Neutrophil (primary cell): ENCODE measurements at regions not wholly inside any gene's neighbourhood (a gene's known extent, or its start where the extent isn't known, plus 50 kb on each side); places are given as distances from the start of the nearest gene placed in this dataset.

ENCODE experiments used
- H3K27ac ChIP-seq: fragments of 200-600 bp; sonication (generic); 2 replicates; pipeline ENCODE4 v1.5.1; 2016; ENCODE audit warnings: mild to moderate bottlenecking, moderate library complexity
- H3K27me3 ChIP-seq: fragments of 200-600 bp; sonication (generic); 2 replicates; pipeline ENCODE4 v1.6.0; 2016; ENCODE audit warnings: mild to moderate bottlenecking
- H3K36me3 ChIP-seq: fragments of 200-600 bp; sonication (generic); 2 replicates; pipeline ENCODE4 v1.5.1; 2017
- H3K4me1 ChIP-seq, 2 experiments: fragments of 200-600 bp in 1 of 2; sonication (generic) in 1 of 2; 1 replicate in 1 of 2; 2 replicates in 1 of 2; pipeline versions ENCODE4 v1.5.1 to v1.6.1; 2013 to 2016; ENCODE audit warnings: low read depth in 1 of 2, low read length in 1 of 2, mild to moderate bottlenecking in 1 of 2, moderate library complexity in 1 of 2; ENCODE audit not compliant: control insufficient read depth in 1 of 2, insufficient read depth in 1 of 2
- H3K4me3 ChIP-seq, 2 experiments: fragments of 200-600 bp in 1 of 2; sonication (generic) in 1 of 2; 1 replicate in 1 of 2; 2 replicates in 1 of 2; pipeline ENCODE4 v1.5.1; 2013 to 2016; ENCODE audit warnings: low read depth in 1 of 2, low read length in 1 of 2, mild to moderate bottlenecking in 1 of 2, moderate library complexity in 1 of 2
- H3K9me3 ChIP-seq: fragments of 200-600 bp; sonication (generic); 2 replicates; pipeline ENCODE4 v1.5.1; 2016
- CTCF ChIP-seq: fragments of 200-600 bp; sonication (generic); IDR thresholded peaks from 2 replicates; pipeline ENCODE4 v1.5.1; 2016; ENCODE audit warnings: antibody characterized with exemption

DNA sequence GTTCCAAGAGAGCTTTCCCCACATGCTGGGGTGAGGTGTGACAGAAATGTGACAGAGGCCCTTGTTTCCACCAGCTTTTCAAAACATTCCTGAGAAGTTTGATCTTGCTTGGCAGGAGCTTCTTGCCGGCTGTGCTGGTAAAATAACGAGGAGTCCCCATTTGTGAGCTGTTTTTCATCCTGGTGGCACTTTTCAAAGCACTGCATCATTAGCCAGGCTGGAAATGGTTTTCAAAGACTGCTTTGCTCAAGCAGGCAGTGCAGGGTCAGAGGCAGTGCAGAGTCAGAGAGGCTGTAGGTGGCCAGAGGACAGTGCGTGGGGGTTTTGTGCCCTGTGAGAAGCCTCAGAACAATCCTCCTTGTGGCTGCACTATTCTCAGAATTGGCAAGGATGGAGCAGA, 75.8 kb upstream of the KCNA3 start:
- Histone ChIP-seq H3K36me3 (no peaks in the 10 kb centered on the region), H3K9me3 (no peaks in the 10 kb centered on the region), H3K4me1 (no peaks in the 10 kb centered on the region), H3K4me3 (no peak overlapping the region), H3K27me3 (peaks cover 65% of the 10 kb centered on the region), H3K27ac (no peak overlapping the region)
- TF ChIP-seq CTCF, result no peak

DNA sequence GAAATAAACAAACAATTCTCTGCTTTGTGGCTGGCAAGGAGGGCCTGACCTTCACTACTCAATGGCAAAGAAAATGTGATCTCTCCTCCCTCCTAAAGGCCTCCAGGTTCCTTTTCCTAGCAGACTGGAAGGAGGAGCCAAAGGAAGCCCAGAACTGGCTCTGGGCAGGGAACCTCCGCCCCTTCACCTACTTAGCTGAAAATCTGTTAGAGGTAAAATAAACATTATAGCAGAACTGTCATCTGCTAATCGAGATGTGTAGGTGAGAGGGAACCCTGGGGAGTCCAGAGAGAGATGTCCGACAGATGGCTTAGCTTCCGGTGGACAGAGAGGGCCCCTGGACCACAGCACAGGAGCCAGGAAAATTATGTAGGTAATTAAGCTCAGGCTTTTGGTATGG, 75.2 kb upstream of the KCNA3 start:
- TF ChIP-seq CTCF, result no peak
- peaks cover 61% of the 10 kb centered on the region for H3K27me3 ChIP-seq
- H3K27ac ChIP-seq, result no peak overlapping the region
- H3K4me3 ChIP-seq, result no peak overlapping the region
- H3K4me1 ChIP-seq, result no peaks in the 10 kb centered on the region
- no peaks in the 10 kb centered on the region for H3K9me3 ChIP-seq
- no peaks in the 10 kb centered on the region for H3K36me3 ChIP-seq

GRCh38 chr1:110746644-110747259, 72.0 kb upstream of the KCNA3 start:
- Histone ChIP-seq H3K27ac (no peak overlapping the region), H3K4me3 (no peak overlapping the region), H3K4me1 (no peaks in the 10 kb centered on the region), H3K9me3 (no peaks in the 10 kb centered on the region), H3K36me3 (no peaks in the 10 kb centered on the region), H3K27me3 (peaks cover 64% of the 10 kb centered on the region)
- no peak for TF ChIP-seq CTCF

GRCh38 chr1:110743397-110743796, 68.7 kb upstream of the KCNA3 start:
- Histone ChIP-seq H3K9me3 (no peaks in the 10 kb centered on the region), H3K27me3 (peaks cover 39% of the 10 kb centered on the region), H3K4me1 (no peaks in the 10 kb centered on the region), H3K36me3 (no peaks in the 10 kb centered on the region), H3K4me3 (no peak overlapping the region), H3K27ac (no peak overlapping the region)
- TF ChIP-seq CTCF, result no peak

DNA sequence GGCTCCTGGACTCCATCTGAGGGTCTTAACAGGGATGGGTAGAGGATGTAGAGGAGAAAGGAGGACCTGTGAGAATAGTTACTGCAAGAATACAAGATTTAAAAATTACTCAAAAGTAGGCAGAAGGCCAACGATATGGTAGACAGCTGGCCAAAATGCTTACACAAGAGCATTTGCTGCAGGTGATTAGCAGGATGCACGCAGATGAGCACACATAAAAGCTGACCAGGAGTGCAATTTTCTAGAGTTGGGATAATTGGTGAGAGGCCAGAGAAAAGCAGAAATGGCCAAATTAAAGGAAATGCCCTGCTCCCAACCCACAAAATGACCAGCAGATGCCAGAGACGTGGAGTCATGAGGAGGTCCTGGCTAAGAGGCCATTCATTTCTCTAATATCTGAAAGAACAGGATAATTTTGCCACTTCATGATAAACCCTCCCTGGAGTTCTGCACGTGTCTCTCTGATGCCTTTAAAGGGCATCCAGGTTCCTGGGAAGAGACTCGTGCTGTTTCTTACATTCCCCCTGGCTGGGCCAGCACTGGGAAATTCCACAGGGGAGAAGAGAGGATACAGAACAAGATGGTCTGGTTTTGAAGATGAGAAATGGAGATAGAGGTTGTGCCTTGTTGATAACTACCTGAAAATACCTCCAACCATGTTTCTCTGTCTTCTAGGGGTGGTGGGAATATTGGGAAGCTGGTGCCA, 62.3 kb upstream of the KCNA3 start:
- Histone ChIP-seq H3K4me1 (no peaks in the 10 kb centered on the region), H3K36me3 (no peaks in the 10 kb centered on the region), H3K9me3 (no peaks in the 10 kb centered on the region), H3K4me3 (no peak overlapping the region), H3K27ac (no peak overlapping the region), H3K27me3 (peaks cover 19% of the 10 kb centered on the region)
- no peak for TF ChIP-seq CTCF
